ENCODE measurements at regions not wholly inside any gene's neighbourhood (a gene's known extent, or its start where the extent isn't known, plus 50 kb on each side); places are given as distances from the start of the nearest gene placed in this dataset.

- TF ChIP-seq CTCF (IDR thresholded peaks at IDR 0.05) (no peak), SIN3A (IDR thresholded peaks at IDR 0.05; ENCODE audit: borderline replicate concordance, insufficient read depth, low read depth, low read length) (no peak), TCF7L2 (IDR thresholded peaks at IDR 0.05; ENCODE audit: low read depth, low read length) (no peak), POLR2AphosphoS5 (IDR thresholded peaks at IDR 0.05; ENCODE audit: low read depth, low read length) (no peak)
Observed at GRCh38 chr14:44414646-44415045, 92.4 kb downstream of the FSCB start.

Measured in Panc1 (cell line).